ENCODE measurements at regions not wholly inside any gene's neighbourhood (a gene's known extent, or its start where the extent isn't known, plus 50 kb on each side); places are given as distances from the start of the nearest gene placed in this dataset.
"Not testable (repeated sequence)": the region's sequence is repeated elsewhere in the genome, so short reads cannot be mapped to it uniquely, and the experiment has no call there.

DNA sequence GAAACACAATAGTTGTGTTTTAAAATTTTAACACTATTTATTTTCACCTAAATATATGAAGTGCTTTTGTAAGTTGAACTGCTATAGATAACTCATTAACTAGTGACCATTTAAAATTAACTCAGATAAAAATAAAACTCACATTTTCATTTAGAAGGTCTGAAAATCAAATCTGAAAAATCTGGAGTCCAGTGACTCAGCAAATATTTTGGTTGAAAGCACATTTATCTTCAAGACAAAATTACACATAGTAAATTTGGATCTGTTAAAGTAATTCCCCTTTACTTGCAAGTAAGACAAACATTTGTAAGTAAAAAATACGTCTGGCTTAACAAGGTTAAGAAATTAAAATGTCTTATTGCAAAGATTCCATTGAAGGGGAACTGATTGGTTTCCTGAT lies 589.1 kb downstream of the TRIML1 start:
- no peaks in the 10 kb centered on the region for H3K9me3 ChIP-seq
- H3K27ac ChIP-seq: no peak overlapping the region
- no peaks in the 10 kb centered on the region for H3K4me1 ChIP-seq (ENCODE audit: control insufficient read depth in 1 of 2, insufficient read depth in 1 of 2, low read depth in 1 of 2, low read length in 1 of 2)
- H3K36me3 ChIP-seq: no peaks in the 10 kb centered on the region
- TF ChIP-seq, protein P1, sequence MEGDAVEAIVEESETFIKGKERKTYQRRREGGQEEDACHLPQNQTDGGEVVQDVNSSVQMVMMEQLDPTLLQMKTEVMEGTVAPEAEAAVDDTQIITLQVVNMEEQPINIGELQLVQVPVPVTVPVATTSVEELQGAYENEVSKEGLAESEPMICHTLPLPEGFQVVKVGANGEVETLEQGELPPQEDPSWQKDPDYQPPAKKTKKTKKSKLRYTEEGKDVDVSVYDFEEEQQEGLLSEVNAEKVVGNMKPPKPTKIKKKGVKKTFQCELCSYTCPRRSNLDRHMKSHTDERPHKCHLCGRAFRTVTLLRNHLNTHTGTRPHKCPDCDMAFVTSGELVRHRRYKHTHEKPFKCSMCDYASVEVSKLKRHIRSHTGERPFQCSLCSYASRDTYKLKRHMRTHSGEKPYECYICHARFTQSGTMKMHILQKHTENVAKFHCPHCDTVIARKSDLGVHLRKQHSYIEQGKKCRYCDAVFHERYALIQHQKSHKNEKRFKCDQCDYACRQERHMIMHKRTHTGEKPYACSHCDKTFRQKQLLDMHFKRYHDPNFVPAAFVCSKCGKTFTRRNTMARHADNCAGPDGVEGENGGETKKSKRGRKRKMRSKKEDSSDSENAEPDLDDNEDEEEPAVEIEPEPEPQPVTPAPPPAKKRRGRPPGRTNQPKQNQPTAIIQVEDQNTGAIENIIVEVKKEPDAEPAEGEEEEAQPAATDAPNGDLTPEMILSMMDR (IDR thresholded peaks at IDR 0.05): no peak
- no peaks in the 10 kb centered on the region for H3K27me3 ChIP-seq
- no peak overlapping the region for H3K4me3 ChIP-seq (ENCODE audit: low read depth in 1 of 2, low read length in 1 of 2)

DNA sequence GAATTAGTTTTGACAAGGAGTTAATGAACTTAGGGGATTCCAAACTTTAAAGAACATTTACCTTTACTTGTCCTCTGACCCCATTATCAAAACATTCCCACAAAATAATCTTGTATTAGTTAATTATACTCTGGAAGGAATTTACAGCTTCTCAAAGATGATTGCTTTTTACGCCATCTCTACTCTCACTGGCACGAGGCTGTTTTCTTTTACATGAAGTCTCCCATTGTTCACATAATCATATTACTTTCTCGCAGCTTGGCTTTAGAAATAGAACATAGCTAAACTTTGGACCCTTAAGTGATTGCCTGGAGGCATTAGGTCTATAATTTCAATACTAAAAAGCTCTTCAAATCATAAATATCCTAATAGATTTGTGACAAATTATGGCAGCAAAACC lies 592.9 kb downstream of the TRIML1 start:
- no peaks in the 10 kb centered on the region for H3K27me3 ChIP-seq

DNA sequence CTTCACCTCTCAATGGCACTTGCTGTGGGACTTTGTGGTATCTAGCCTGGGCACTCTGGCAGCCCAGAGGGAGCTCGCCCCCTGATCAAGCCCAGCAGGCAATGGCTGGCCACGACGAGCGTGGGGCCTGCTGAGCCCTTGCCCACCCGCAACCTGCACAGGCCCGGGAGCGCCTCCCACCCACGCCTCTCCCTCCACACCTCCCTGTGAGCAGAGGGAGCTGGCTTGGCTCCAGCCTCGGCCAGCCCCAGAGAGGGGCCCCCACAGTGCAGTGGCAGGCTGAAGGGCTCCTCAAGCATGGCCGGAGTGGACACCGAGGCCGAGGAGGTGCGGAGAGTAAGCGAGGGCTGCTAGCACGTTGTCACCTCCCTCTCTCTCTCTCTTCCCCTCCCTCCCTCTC lies 595.8 kb downstream of the TRIML1 start:
- no peaks in the 10 kb centered on the region for H3K4me1 ChIP-seq (ENCODE audit: control insufficient read depth in 1 of 2, insufficient read depth in 1 of 2, low read depth in 1 of 2, low read length in 1 of 2)
- no peak overlapping the region for H3K27ac ChIP-seq
- no peaks in the 10 kb centered on the region for H3K9me3 ChIP-seq
- H3K4me3 ChIP-seq (ENCODE audit: low read depth in 1 of 2, low read length in 1 of 2): no peak overlapping the region
- TF ChIP-seq, protein P1 (IDR thresholded peaks at IDR 0.05): no peak
- no peaks in the 10 kb centered on the region for H3K27me3 ChIP-seq
- H3K36me3 ChIP-seq: no peaks in the 10 kb centered on the region

More for the DNA sequence above, 592.9 kb downstream of the TRIML1 start:
- Histone ChIP-seq H3K36me3 (no peaks in the 10 kb centered on the region), H3K27ac (no peak overlapping the region), H3K4me1 (ENCODE audit: control insufficient read depth in 1 of 2, insufficient read depth in 1 of 2, low read depth in 1 of 2, low read length in 1 of 2) (no peaks in the 10 kb centered on the region), H3K9me3 (no peaks in the 10 kb centered on the region), H3K4me3 (ENCODE audit: low read depth in 1 of 2, low read length in 1 of 2) (no peak overlapping the region)
- TF ChIP-seq, protein P1 (IDR thresholded peaks at IDR 0.05): no peak

DNA sequence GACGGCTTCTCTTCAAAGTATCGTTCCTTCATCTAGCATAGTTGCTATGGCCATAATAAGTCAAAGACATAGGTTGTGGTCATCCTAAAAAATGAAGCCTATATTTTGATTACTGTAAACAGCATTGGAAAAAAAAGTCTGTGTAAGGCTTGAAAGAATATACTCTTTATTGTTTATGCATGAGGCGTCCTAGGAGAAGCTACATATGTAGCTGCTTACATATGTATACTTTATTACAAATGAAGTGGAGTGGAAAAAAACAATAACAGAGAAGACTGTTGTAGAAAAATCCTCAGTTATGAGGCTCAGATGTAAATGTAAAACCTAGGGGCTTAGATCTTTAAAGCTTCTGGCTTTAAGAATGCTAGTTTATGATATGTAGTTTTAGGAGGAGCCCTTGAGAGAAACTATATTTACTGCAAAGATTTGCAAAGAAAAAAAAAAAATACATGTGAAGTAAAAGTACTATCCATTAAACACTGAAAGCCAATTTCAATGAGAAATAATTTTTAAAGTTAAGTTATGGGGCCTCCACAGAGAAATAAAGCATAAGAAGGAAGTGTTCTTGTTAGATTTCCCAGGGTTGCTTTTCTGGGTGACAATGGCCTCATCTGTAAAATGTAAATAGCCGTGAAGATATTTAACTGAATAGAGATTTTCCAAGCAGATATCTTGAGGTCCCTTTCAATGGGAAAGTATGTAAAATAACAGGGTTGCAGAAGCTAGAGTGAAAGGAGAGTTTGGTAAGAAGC lies 598.2 kb downstream of the TRIML1 start:
- no peaks in the 10 kb centered on the region for H3K4me1 ChIP-seq (ENCODE audit: control insufficient read depth in 1 of 2, insufficient read depth in 1 of 2, low read depth in 1 of 2, low read length in 1 of 2)
- TF ChIP-seq, protein P1 (IDR thresholded peaks at IDR 0.05): no peak
- no peak overlapping the region for H3K4me3 ChIP-seq (ENCODE audit: low read depth in 1 of 2, low read length in 1 of 2)
- no peaks in the 10 kb centered on the region for H3K27me3 ChIP-seq
- no peaks in the 10 kb centered on the region for H3K9me3 ChIP-seq
- H3K36me3 ChIP-seq: no peaks in the 10 kb centered on the region
- H3K27ac ChIP-seq: no peak overlapping the region

DNA sequence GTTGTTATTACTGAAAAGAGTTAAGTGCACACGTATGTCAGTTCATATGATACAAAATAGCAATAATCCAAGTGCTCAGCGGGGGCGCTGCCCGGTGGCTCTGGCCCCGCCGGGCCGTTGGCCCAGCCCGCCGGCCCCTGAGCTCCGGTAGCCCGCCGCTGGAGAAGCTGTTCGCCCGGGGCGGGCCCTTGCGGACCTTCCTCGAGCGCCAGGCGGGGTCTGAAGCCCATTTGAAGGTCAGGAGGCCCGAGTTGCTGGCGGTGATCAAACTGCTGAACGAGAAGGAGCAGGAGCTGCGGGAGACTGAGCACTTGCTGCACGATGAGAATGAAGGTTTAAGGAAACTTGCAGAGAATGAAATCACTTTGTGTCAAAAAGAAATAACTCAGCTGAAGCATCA lies 599.0 kb downstream of the TRIML1 start:
- H3K36me3 ChIP-seq: not testable (repeated sequence)
- peak overlapping the region in 1 of 2 experiments; percentile 42 for H3K4me3 ChIP-seq (ENCODE audit: low read depth in 1 of 2, low read length in 1 of 2)

DNA sequence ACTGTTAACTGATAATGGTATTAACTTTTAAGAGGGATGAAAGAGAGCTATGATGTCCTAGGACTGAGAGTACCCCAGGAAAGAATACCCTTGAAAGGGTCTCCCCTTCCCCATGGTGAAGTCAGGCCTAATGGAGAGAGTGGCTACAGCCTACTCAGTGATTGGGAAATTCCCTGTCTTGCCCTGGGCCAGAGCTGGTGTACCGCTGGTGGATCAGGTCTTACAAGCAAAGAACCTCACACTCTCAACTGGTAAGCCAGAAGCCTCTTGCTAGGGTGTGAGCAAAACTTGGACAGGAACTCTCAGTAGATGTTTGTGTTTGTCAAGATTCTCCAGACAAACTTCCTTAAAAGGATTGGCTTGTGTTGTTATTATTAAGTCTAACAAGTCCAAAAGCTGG lies 600.9 kb downstream of the TRIML1 start:
- not testable (repeated sequence) for H3K4me3 ChIP-seq (ENCODE audit: low read depth in 1 of 2, low read length in 1 of 2); H3K4me1 ChIP-seq (ENCODE audit: control insufficient read depth in 1 of 2, insufficient read depth in 1 of 2, low read depth in 1 of 2, low read length in 1 of 2); H3K9me3 ChIP-seq; H3K27ac ChIP-seq; H3K36me3 ChIP-seq; H3K27me3 ChIP-seq

More for the DNA sequence above, 599.0 kb downstream of the TRIML1 start:
- H3K9me3 ChIP-seq; H3K4me1 ChIP-seq (ENCODE audit: control insufficient read depth in 1 of 2, insufficient read depth in 1 of 2, low read depth in 1 of 2, low read length in 1 of 2); H3K27ac ChIP-seq; H3K27me3 ChIP-seq: not testable (repeated sequence)

DNA sequence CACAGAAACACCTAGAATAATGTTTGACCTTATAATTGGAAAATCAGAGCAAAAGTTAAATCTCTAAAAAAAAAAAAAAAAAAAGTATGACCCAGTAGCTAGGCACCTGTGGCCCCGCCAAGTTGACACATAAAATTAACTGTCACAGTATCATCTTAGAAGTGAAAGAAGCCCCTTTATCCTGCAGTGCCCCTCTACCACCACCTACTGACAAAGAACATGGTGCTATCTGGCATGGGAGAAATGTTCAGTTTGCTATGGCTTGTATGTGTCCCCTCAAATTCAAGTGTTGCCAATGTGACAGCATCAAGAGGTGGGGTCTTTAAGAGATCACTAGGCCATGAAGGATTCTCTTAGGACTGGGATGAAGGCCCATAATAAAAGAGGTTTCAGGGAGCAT lies 601.5 kb downstream of the TRIML1 start:
- not testable (repeated sequence) for H3K27ac ChIP-seq; H3K4me1 ChIP-seq (ENCODE audit: control insufficient read depth in 1 of 2, insufficient read depth in 1 of 2, low read depth in 1 of 2, low read length in 1 of 2); H3K9me3 ChIP-seq; H3K4me3 ChIP-seq (ENCODE audit: low read depth in 1 of 2, low read length in 1 of 2); H3K36me3 ChIP-seq; H3K27me3 ChIP-seq

Measured in neutrophil (primary cell).